ENCODE measurements at regions not wholly inside any gene's neighbourhood (a gene's known extent, or its start where the extent isn't known, plus 50 kb on each side); places are given as distances from the start of the nearest gene placed in this dataset.
"Not testable (repeated sequence)": the region's sequence is repeated elsewhere in the genome, so short reads cannot be mapped to it uniquely, and the experiment has no call there.

DNA sequence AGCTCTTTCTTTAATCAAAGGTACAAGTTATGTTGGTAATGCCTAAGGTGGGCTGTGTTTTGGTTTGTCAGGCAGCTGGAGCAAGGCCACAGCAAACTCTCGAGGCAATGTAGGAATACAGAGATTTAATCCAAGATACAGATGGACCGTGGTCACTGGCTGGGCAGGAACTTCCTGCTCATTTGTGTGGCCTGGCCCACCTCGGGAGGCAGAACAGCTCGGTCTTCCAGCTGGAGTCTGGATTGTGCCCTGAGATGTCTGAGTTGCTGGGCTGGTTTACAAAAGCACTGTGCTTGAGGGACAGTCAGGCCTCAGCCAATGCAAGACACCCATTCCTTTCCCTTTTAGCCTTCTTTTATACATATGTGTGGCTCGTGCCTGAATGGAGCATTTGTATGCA lies 506.1 kb upstream of the SALL3 start:
- Histone ChIP-seq H3K9me3 (ENCODE audit: control insufficient read depth, low read length) (no peaks in the 10 kb centered on the region), H3K27me3 (replicated peaks; ENCODE audit: control insufficient read depth, insufficient read depth, low read length, poor library complexity, severe bottlenecking) (no peaks in the 10 kb centered on the region), H3K27ac (ENCODE audit: insufficient read depth, low read length, poor library complexity, severe bottlenecking) (no peak overlapping the region), H3K36me3 (ENCODE audit: control insufficient read depth, insufficient read depth, low read length) (no peaks in the 10 kb centered on the region), H3K4me3 (ENCODE audit: insufficient read depth, low read depth, low read length, poor library complexity, severe bottlenecking) (no peak overlapping the region), H3K4me1 (ENCODE audit: control insufficient read depth, insufficient read depth, low read length, poor library complexity, severe bottlenecking) (no peaks in the 10 kb centered on the region)
- no peak for DNase-seq

- H3K9me3 ChIP-seq (ENCODE audit: control insufficient read depth, low read length), result no peaks in the 10 kb centered on the region
- no peaks in the 10 kb centered on the region for H3K4me1 ChIP-seq (ENCODE audit: control insufficient read depth, insufficient read depth, low read length, poor library complexity, severe bottlenecking)
- DNase-seq, result no peak
- H3K27ac ChIP-seq (ENCODE audit: insufficient read depth, low read length, poor library complexity, severe bottlenecking), result no peak overlapping the region
- no peaks in the 10 kb centered on the region for H3K36me3 ChIP-seq (ENCODE audit: control insufficient read depth, insufficient read depth, low read length)
- H3K27me3 ChIP-seq (replicated peaks; ENCODE audit: control insufficient read depth, insufficient read depth, low read length, poor library complexity, severe bottlenecking), result no peaks in the 10 kb centered on the region
- H3K4me3 ChIP-seq (ENCODE audit: insufficient read depth, low read depth, low read length, poor library complexity, severe bottlenecking), result no peak overlapping the region
These were observed 501.8 kb upstream of the SALL3 start for GRCh38 chr18:78477840-78478239.

DNA sequence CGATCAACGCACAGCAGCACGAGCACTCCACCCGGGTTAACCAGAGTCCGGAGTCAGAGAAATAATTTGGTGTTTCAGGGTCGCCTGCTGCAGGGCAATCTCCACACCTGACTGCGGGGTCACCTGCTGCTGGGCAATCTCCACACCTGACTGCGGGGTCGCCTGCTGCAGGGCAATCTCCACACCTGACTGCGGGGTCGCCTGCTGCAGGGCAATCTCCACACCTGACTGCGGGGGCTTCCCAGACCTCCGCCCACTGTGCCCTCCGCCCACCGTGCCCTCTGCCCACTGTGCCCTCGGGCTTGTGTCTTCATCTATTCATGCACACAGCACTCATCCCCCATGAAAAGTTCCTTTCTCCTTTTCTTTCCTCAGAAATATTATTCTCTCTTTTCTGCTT lies 500.2 kb upstream of the SALL3 start:
- Histone ChIP-seq H3K27ac (ENCODE audit: insufficient read depth, low read length, poor library complexity, severe bottlenecking) (no peak overlapping the region), H3K9me3 (ENCODE audit: control insufficient read depth, low read length) (no peaks in the 10 kb centered on the region), H3K36me3 (ENCODE audit: control insufficient read depth, insufficient read depth, low read length) (no peaks in the 10 kb centered on the region), H3K4me1 (ENCODE audit: control insufficient read depth, insufficient read depth, low read length, poor library complexity, severe bottlenecking) (no peaks in the 10 kb centered on the region), H3K4me3 (ENCODE audit: insufficient read depth, low read depth, low read length, poor library complexity, severe bottlenecking) (no peak overlapping the region), H3K27me3 (replicated peaks; ENCODE audit: control insufficient read depth, insufficient read depth, low read length, poor library complexity, severe bottlenecking) (no peaks in the 10 kb centered on the region)
- no peak for DNase-seq

GRCh38 chr18:78480262-78481054 lies 499.2 kb upstream of the SALL3 start:
- no peaks in the 10 kb centered on the region for H3K27me3 ChIP-seq (replicated peaks; ENCODE audit: control insufficient read depth, insufficient read depth, low read length, poor library complexity, severe bottlenecking)
- H3K4me3 ChIP-seq (ENCODE audit: insufficient read depth, low read depth, low read length, poor library complexity, severe bottlenecking), result no peak overlapping the region
- no peaks in the 10 kb centered on the region for H3K36me3 ChIP-seq (ENCODE audit: control insufficient read depth, insufficient read depth, low read length)
- no peak overlapping the region for H3K27ac ChIP-seq (ENCODE audit: insufficient read depth, low read length, poor library complexity, severe bottlenecking)
- no peaks in the 10 kb centered on the region for H3K9me3 ChIP-seq (ENCODE audit: control insufficient read depth, low read length)
- DNase-seq, result no peak
- H3K4me1 ChIP-seq (ENCODE audit: control insufficient read depth, insufficient read depth, low read length, poor library complexity, severe bottlenecking), result no peaks in the 10 kb centered on the region

DNA sequence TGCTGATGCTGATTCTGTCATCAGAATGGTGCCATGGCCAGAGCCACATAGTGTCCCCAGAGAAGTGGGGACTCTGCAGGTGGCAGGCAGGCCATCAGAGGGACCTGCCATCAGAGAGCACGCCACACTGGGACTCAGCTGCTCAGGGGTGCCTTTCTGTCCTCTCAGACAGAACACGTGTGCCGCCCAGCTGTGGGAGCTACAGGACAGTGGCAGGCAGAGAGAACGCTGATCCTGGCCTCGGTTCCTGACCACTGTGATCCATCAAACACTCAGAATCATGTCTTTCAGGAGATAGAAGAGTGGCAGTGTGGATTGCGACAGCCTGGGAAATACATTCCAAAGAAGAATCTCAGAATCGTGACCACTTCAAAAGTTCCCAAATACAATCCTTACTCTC lies 497.2 kb upstream of the SALL3 start:
- Histone ChIP-seq H3K9me3 (ENCODE audit: control insufficient read depth, low read length) (no peaks in the 10 kb centered on the region), H3K4me3 (ENCODE audit: insufficient read depth, low read depth, low read length, poor library complexity, severe bottlenecking) (no peak overlapping the region), H3K27ac (ENCODE audit: insufficient read depth, low read length, poor library complexity, severe bottlenecking) (no peak overlapping the region), H3K4me1 (ENCODE audit: control insufficient read depth, insufficient read depth, low read length, poor library complexity, severe bottlenecking) (no peaks in the 10 kb centered on the region), H3K27me3 (replicated peaks; ENCODE audit: control insufficient read depth, insufficient read depth, low read length, poor library complexity, severe bottlenecking) (no peaks in the 10 kb centered on the region), H3K36me3 (ENCODE audit: control insufficient read depth, insufficient read depth, low read length) (no peaks in the 10 kb centered on the region)
- no peak for DNase-seq

DNA sequence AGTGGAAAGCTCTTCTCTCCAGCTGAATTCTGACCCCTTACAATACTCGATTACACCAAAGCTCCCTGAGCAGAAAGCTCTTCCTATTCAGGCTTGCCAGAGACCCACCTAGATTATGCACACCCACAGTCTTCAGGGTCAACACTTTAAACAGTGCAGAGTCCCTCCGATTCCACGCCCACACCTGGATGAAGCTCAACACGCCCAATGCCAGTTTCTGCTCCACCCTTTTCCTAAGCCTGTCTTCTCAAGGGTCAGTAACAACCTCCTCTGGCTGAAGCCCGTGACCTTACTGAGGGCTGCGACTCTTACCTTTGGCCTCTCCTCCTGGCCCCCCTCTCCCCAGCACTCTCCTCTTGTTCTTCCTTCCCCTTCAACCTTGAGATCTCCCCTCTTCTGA lies 492.0 kb upstream of the SALL3 start:
- Histone ChIP-seq H3K27me3 (replicated peaks; ENCODE audit: control insufficient read depth, insufficient read depth, low read length, poor library complexity, severe bottlenecking) (no peaks in the 10 kb centered on the region), H3K27ac (ENCODE audit: insufficient read depth, low read length, poor library complexity, severe bottlenecking) (no peak overlapping the region), H3K4me1 (ENCODE audit: control insufficient read depth, insufficient read depth, low read length, poor library complexity, severe bottlenecking) (no peaks in the 10 kb centered on the region), H3K36me3 (ENCODE audit: control insufficient read depth, insufficient read depth, low read length) (no peaks in the 10 kb centered on the region), H3K9me3 (ENCODE audit: control insufficient read depth, low read length) (no peaks in the 10 kb centered on the region), H3K4me3 (ENCODE audit: insufficient read depth, low read depth, low read length, poor library complexity, severe bottlenecking) (no peak overlapping the region)
- DNase-seq, result no peak

DNA sequence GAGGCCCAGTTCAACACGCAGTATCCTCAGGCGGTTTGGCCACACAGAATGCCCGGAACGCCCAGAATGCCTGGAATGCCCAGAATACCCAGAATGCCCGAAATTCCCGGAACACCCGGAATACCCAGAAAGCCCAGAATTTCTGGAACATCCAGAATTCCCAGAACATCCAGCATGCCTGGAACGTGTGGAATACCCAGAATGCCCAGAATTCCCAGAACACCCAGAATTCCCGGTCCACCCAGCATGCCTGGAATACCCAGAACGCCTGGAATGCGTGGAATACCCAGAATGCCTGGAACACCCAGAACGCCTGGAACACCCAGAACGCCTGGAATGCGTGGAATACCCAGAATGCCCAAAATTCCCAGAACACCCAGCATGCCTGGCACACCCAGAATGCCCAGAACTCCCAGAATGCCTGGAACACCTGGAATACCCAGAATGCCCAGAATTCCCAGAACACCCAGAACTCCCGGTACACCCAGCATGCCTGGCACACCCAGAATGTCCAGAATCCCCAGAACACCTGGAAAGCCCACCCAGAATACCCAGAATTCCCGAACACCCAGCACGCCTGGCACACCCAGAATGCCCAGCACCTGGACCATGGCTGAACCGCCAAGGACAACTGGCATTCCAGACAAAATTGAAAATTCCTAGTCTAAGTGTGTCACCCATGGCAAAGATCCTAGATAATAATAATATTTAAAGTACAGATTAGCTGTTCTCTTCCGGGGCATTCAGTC lies 487.4 kb upstream of the SALL3 start:
- H3K4me1 ChIP-seq (ENCODE audit: control insufficient read depth, insufficient read depth, low read length, poor library complexity, severe bottlenecking), result no peaks in the 10 kb centered on the region
- no peak overlapping the region for H3K4me3 ChIP-seq (ENCODE audit: insufficient read depth, low read depth, low read length, poor library complexity, severe bottlenecking)
- no peak overlapping the region for H3K27ac ChIP-seq (ENCODE audit: insufficient read depth, low read length, poor library complexity, severe bottlenecking)
- DNase-seq, result no peak
- H3K9me3 ChIP-seq (ENCODE audit: control insufficient read depth, low read length), result no peaks in the 10 kb centered on the region
- H3K27me3 ChIP-seq (replicated peaks; ENCODE audit: control insufficient read depth, insufficient read depth, low read length, poor library complexity, severe bottlenecking), result no peaks in the 10 kb centered on the region
- H3K36me3 ChIP-seq (ENCODE audit: control insufficient read depth, insufficient read depth, low read length), result no peaks in the 10 kb centered on the region

- no peak overlapping the region for H3K4me3 ChIP-seq (ENCODE audit: insufficient read depth, low read depth, low read length, poor library complexity, severe bottlenecking)
- no peaks in the 10 kb centered on the region for H3K9me3 ChIP-seq (ENCODE audit: control insufficient read depth, low read length)
- H3K4me1 ChIP-seq (ENCODE audit: control insufficient read depth, insufficient read depth, low read length, poor library complexity, severe bottlenecking), result no peaks in the 10 kb centered on the region
- no peak overlapping the region for H3K27ac ChIP-seq (ENCODE audit: insufficient read depth, low read length, poor library complexity, severe bottlenecking)
- H3K27me3 ChIP-seq (replicated peaks; ENCODE audit: control insufficient read depth, insufficient read depth, low read length, poor library complexity, severe bottlenecking), result no peaks in the 10 kb centered on the region
- no peak for DNase-seq
- H3K36me3 ChIP-seq (ENCODE audit: control insufficient read depth, insufficient read depth, low read length), result no peaks in the 10 kb centered on the region
These were observed 486.7 kb upstream of the SALL3 start for GRCh38 chr18:78492813-78493371.

DNA sequence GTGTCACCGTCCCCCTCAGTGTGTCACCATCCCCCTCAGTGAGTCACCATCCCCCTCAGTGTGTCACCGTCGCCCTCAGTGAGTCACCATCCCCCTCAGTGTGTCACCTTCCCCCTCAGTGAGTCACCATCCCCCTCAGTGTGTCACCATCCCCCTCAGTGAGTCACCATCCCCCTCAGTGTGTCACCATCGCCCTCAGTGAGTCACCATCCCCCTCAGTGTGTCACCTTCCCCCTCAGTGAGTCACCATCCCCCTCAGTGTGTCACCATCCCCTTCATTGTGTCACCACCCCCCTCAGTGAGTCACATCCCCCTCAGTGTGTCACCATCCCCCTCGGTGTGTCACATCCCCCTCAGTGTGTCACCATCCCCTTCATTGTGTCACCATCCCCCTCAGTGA lies 486.1 kb upstream of the SALL3 start:
- DNase-seq; H3K4me3 ChIP-seq (ENCODE audit: insufficient read depth, low read depth, low read length, poor library complexity, severe bottlenecking): not testable (repeated sequence)

More for the DNA sequence above, 486.1 kb upstream of the SALL3 start:
- not testable (repeated sequence) for H3K4me1 ChIP-seq (ENCODE audit: control insufficient read depth, insufficient read depth, low read length, poor library complexity, severe bottlenecking); H3K27ac ChIP-seq (ENCODE audit: insufficient read depth, low read length, poor library complexity, severe bottlenecking); H3K27me3 ChIP-seq (replicated peaks; ENCODE audit: control insufficient read depth, insufficient read depth, low read length, poor library complexity, severe bottlenecking); H3K9me3 ChIP-seq (ENCODE audit: control insufficient read depth, low read length); H3K36me3 ChIP-seq (ENCODE audit: control insufficient read depth, insufficient read depth, low read length)

All from effector memory CD4-positive, alpha-beta T cell (primary cell).